PC-9 (cell line): ENCODE measurements at regions not wholly inside any gene's neighbourhood (a gene's known extent, or its start where the extent isn't known, plus 50 kb on each side); places are given as distances from the start of the nearest gene placed in this dataset.

ENCODE experiments used
- BruUV-seq: library from RNA; stranded (reverse); fragments of 400-500 nt; replicated peaks from 2 replicates; lab custom pipeline; 2021; lab: Mats Ljungman, UMichigan
- CTCF ChIA-PET: fragments of 300-600 bp; sonication (Branson Sonifier 250); formaldehyde crosslinking; loops from one replicate; lab custom pipeline; 2022; ENCODE audit warnings: antibody characterized with exemption; lab: Charles Lee
- POLR2A ChIA-PET: fragments of 300-600 bp; sonication (Branson Sonifier 250); formaldehyde crosslinking; loops from one replicate; lab custom pipeline; 2022; ENCODE audit warnings: antibody characterized with exemption; ENCODE audit not compliant: unreplicated experiment; lab: Charles Lee
- DNase-seq, 2 experiments: peaks; one replicate each; pipeline versions ENCODE4 v3.0.0 to v3.0.0-alpha.2; 2015 to 2022; ENCODE audit warnings: mixed read lengths in 1 of 2
- H2AFZ ChIP-seq: fragments of 200-600 bp; sonication (generic); 2 replicates; pipeline ENCODE4 v1.8.1; 2017; ENCODE audit warnings: antibody characterized with exemption
- H3F3A ChIP-seq: fragments of 200-600 bp; sonication (generic); 2 replicates; pipeline ENCODE4 v1.8.1; 2017; ENCODE audit warnings: antibody characterized with exemption, mild to moderate bottlenecking, low read depth; ENCODE audit not compliant: insufficient read depth
- H3K27ac ChIP-seq: fragments of 200-600 bp; sonication (generic); 2 replicates; pipeline ENCODE4 v1.6.1; 2016; ENCODE audit warnings: mixed run types
- H3K27me3 ChIP-seq: fragments of 200-600 bp; sonication (generic); 2 replicates; pipeline ENCODE4 v1.6.1; 2016; ENCODE audit warnings: low read depth, mixed run types; ENCODE audit not compliant: insufficient read depth
- H3K36me3 ChIP-seq: fragments of 200-600 bp; sonication (generic); 2 replicates; pipeline ENCODE4 v1.6.1; 2016; ENCODE audit warnings: low read depth, mixed run types
- H3K4me1 ChIP-seq: fragments of 200-600 bp; sonication (generic); replicated peaks from 2 replicates; pipeline ENCODE4 v1.6.1; 2016; ENCODE audit warnings: mixed run types; ENCODE audit not compliant: insufficient read depth
- H3K4me2 ChIP-seq: fragments of 200-600 bp; sonication (generic); 2 replicates; pipeline ENCODE4 v1.6.1; 2017; ENCODE audit warnings: mixed run types
- H3K4me3 ChIP-seq: fragments of 200-600 bp; sonication (generic); 2 replicates; pipeline ENCODE4 v1.6.1; 2016; ENCODE audit warnings: mixed run types
- H3K79me2 ChIP-seq: fragments of 200-600 bp; sonication (generic); 2 replicates; pipeline ENCODE4 v1.6.1; 2017; ENCODE audit warnings: low read depth, mixed run types
- H3K9me2 ChIP-seq: fragments of 200-600 bp; sonication (generic); 2 replicates; pipeline ENCODE4 v1.8.1; 2017; ENCODE audit warnings: mild to moderate bottlenecking; ENCODE audit not compliant: insufficient read depth
- H3K9me3 ChIP-seq: fragments of 200-600 bp; sonication (generic); 2 replicates; pipeline ENCODE4 v1.8.1; 2016; ENCODE audit warnings: low read depth; ENCODE audit not compliant: insufficient read depth
- H4K20me1 ChIP-seq: fragments of 200-600 bp; sonication (generic); 2 replicates; pipeline ENCODE4 v1.8.1; 2017; ENCODE audit not compliant: insufficient read depth
- EZH2 ChIP-seq: fragments of 200-600 bp; sonication (generic); IDR thresholded peaks from 2 replicates; pipeline ENCODE4 v1.8.0; 2017; ENCODE audit warnings: antibody characterized with exemption, low read depth
- intact Hi-C: fragments of 100-400 bp; cut with micrococcal nuclease; formaldehyde crosslinking; loops from one replicate; pipeline ENCODE4 v1.10.0; 2022; ENCODE audit not compliant: unreplicated experiment
- TF ChIP-seq, protein P1 (sequence below): fragments of 200-600 bp; sonication (generic); conservative IDR thresholded peaks from 2 replicates; pipeline ENCODE4 v1.6.1; 2017; ENCODE audit warnings: mixed run types, antibody characterized with exemption, mild to moderate bottlenecking, moderate library complexity

DNA sequence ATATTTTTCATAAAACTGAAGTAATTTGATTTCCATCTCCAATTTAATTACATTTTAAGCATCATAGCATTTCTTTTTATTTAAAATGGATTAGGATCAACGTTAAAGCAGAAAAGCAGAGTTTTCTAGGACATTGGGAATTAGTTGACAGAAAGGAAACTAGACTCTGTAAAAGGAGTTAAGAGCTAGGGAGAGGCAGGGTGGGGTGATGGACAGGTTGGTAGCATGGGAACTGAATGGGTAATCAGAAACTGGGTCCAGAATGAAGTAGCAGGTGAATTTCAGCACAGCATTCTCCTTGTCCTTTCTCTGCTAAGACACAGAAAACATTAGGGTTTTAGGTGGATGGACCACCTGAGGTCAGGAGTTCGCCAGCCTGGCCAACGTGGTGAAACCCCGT lies 97.6 kb downstream of the ANAPC4 start:
- no peaks in the 10 kb centered on the region for H4K20me1 ChIP-seq
- CTCF ChIA-PET: no interaction called here
- H3K9me2 ChIP-seq: no peaks in the 10 kb centered on the region
- H3K4me1 ChIP-seq: no peaks in the 10 kb centered on the region
- no peaks in the 10 kb centered on the region for H3K36me3 ChIP-seq
- intact Hi-C loops: no loop called here
- no peak for DNase-seq
- POLR2A ChIA-PET: no interaction called here
- no peaks in the 10 kb centered on the region for H3K9me3 ChIP-seq
- no peaks in the 10 kb centered on the region for H3K79me2 ChIP-seq
- no TSS peak for BruUV-seq
- no peak overlapping the region for H3K4me3 ChIP-seq
- no peak overlapping the region for H3K4me2 ChIP-seq
- no peaks in the 10 kb centered on the region for H3F3A ChIP-seq
- H3K27ac ChIP-seq: no peak overlapping the region
- TF ChIP-seq, protein P1, sequence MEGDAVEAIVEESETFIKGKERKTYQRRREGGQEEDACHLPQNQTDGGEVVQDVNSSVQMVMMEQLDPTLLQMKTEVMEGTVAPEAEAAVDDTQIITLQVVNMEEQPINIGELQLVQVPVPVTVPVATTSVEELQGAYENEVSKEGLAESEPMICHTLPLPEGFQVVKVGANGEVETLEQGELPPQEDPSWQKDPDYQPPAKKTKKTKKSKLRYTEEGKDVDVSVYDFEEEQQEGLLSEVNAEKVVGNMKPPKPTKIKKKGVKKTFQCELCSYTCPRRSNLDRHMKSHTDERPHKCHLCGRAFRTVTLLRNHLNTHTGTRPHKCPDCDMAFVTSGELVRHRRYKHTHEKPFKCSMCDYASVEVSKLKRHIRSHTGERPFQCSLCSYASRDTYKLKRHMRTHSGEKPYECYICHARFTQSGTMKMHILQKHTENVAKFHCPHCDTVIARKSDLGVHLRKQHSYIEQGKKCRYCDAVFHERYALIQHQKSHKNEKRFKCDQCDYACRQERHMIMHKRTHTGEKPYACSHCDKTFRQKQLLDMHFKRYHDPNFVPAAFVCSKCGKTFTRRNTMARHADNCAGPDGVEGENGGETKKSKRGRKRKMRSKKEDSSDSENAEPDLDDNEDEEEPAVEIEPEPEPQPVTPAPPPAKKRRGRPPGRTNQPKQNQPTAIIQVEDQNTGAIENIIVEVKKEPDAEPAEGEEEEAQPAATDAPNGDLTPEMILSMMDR: no peak
- no peak for TF ChIP-seq EZH2
- no peak overlapping the region for H2AFZ ChIP-seq
- H3K27me3 ChIP-seq: no peaks in the 10 kb centered on the region

DNA sequence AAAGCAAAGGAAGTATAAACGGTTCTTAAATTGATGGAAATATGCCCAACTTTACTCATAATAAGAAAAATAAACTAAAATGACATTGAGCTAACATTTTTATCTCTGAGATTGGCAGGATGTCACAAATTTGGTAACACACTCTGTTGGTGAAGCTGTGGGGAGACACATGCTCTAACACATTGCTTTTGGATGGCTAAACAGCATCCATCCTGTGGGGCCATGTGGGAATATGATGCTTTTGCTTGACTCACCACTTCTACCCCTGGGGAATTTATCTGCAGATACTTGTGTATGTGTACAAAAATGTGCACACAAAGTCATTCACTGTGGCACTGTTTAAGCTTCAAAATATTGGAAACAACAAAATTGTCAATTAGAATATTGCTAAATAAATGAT lies 100.2 kb downstream of the ANAPC4 start:
- no peak for TF ChIP-seq EZH2
- TF ChIP-seq, protein P1: no peak
- no peaks in the 10 kb centered on the region for H3K9me2 ChIP-seq
- H3K79me2 ChIP-seq: no peaks in the 10 kb centered on the region
- POLR2A ChIA-PET: no interaction called here
- no peaks in the 10 kb centered on the region for H4K20me1 ChIP-seq
- no peak overlapping the region for H3K4me3 ChIP-seq
- H3K27ac ChIP-seq: no peak overlapping the region
- H3K27me3 ChIP-seq: no peaks in the 10 kb centered on the region
- no peak overlapping the region for H2AFZ ChIP-seq
- BruUV-seq: no TSS peak
- intact Hi-C loops: no loop called here
- no peaks in the 10 kb centered on the region for H3K9me3 ChIP-seq
- H3K4me2 ChIP-seq: no peak overlapping the region
- H3K36me3 ChIP-seq: no peaks in the 10 kb centered on the region
- CTCF ChIA-PET: no interaction called here
- H3F3A ChIP-seq: no peaks in the 10 kb centered on the region
- no peaks in the 10 kb centered on the region for H3K4me1 ChIP-seq
- no peak for DNase-seq

DNA sequence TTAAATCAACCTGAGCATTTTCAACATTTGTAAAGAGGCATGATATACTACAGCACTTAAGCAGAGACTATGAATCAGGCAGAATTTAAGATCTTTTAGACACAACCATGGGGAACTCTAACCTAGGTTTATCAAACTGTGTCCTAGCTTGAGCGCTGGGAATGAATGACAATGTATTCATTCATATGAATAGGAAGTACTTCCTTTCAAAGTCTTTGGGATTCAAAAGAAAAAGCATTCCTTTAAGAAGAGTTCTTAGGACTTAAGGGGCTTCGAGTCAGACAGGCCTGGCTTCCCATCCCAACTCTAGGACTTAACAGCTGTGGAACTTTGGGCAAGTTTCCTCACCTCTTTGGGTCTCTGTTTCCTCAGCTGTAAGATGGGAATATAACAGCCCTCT lies 104.6 kb downstream of the ANAPC4 start:
- Histone ChIP-seq H3F3A (no peaks in the 10 kb centered on the region), H3K27me3 (no peaks in the 10 kb centered on the region), H4K20me1 (no peaks in the 10 kb centered on the region), H3K4me3 (no peak overlapping the region), H2AFZ (no peak overlapping the region), H3K9me2 (no peaks in the 10 kb centered on the region), H3K36me3 (no peaks in the 10 kb centered on the region), H3K4me2 (no peak overlapping the region), H3K79me2 (no peaks in the 10 kb centered on the region), H3K27ac (no peak overlapping the region), H3K9me3 (no peaks in the 10 kb centered on the region), H3K4me1 (no peaks in the 10 kb centered on the region)
- no peak for DNase-seq
- TF ChIP-seq EZH2: no peak
- TF ChIP-seq, protein P1: no peak
- CTCF ChIA-PET: no interaction called here
- no TSS peak for BruUV-seq
- POLR2A ChIA-PET: no interaction called here
- intact Hi-C loops: no loop called here
